ENCODE measurements at regions not wholly inside any gene's neighbourhood (a gene's known extent, or its start where the extent isn't known, plus 50 kb on each side); places are given as distances from the start of the nearest gene placed in this dataset.

- TF ChIP-seq CTCF (IDR thresholded peaks at IDR 0.05) (no peak), POLR2A (IDR thresholded peaks at IDR 0.05) (no peak)
Measured at GRCh38 chr18:55833543-55833942, 245.6 kb upstream of the TCF4 start.

Measured in ovary (tissue), 3 donors.